NCI-H69 (cell line): ENCODE measurements at regions not wholly inside any gene's neighbourhood (a gene's known extent, or its start where the extent isn't known, plus 50 kb on each side); places are given as distances from the start of the nearest gene placed in this dataset.
"Not testable (repeated sequence)": the region's sequence is repeated elsewhere in the genome, so short reads cannot be mapped to it uniquely, and the experiment has no call there.

Experiments
- DNase-seq: peaks from one replicate; lab custom pipeline; 2025; lab: John Stamatoyannopoulos, UW

DNA sequence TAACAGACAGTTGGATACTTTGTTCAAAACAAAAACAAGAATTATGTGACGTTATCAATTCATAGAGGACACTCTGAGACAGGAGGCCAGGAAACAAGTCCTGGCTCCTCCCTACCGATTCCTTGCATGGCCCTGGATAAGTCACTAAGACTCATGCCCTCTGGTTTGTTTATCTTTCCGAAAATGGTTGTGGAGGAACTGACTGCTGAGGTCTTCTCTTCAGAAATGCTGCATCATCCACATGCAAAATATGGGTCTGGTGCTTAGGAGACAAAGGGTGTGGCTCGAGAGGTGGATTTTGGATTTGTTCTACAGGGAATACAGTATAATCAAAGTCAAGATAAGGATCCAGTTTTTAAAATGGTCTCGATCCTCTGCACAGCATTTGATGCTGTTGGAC lies 130.9 kb downstream of the RELL1 start:
- no peak for DNase-seq

DNA sequence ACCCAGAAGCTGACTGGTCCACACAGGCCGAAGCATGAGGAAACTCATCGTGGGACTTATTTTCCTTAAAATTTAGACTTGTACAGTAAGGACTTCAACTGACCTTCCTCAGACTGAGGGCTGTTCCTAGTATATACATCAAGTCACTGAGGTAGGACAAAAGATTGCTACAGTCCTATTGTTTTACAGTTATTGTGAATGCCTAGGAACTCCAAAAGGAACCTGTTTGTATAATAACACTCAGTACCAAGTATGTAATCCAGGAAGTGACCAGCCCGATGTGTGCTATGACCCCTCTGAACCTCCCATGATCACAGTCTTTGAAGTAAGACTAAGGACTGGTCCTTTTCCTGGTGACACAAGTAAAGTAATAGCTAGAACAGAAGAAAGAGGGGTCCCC lies 136.3 kb downstream of the RELL1 start:
- not testable (repeated sequence) for DNase-seq

DNA sequence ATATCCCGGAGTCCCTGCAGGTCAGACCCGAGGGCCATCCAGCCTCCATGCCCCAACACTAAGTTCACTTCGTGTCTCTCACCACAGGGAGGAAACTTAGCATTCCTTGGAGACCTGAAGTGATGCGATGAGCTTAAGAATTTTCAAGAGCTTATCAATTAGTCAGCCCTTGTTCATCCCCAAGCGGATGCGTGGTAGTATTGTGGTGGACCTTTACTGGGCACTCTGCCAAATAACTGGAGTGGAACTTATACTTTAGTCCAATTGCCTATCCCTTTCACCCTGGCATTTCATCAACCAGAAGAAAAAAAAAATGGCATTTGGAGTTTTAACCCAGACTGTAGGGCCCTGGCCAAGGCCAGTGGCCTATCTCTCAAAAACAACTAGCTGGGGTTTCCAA lies 137.1 kb downstream of the RELL1 start:
- no peak for DNase-seq

DNA sequence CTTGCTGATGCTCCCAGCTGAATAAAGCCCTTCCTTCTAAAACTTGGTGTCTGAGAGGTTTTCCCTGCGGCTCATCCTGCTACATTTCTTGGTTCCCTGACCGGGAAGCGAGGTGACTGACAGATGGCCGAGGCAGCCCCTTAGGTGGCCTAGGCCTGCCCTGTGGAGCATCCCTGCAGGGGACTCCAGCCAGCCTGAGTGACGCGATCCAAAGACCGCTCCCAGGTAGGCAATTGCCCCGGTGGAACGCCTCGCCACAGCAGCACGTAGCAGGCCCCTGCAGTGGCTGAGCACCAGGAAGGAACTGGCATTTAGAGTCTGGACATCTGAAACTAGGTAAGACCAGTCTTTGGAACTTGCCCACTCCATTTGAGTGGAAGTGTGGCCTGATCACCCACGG lies 139.6 kb downstream of the RELL1 start:
- no peak for DNase-seq

DNA sequence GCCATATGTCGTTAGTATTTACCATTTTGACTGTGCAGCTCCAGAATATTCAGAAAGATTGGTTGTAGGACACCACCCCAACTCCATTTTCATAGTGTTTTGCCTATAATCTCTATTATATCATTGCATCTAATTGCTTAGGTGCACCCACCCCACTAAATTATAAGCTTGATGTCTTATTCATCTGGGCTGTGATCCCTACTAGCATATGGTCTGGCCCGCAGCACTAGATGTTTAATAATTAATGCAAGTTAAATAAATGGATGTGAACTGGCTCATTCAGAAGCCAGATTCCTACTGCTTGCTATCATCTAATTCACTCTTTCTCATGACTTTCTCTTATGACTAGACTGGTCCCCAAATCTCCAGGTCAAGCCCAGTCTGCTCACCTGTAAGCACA lies 143.5 kb downstream of the RELL1 start:
- peak; percentile 45 for DNase-seq

DNA sequence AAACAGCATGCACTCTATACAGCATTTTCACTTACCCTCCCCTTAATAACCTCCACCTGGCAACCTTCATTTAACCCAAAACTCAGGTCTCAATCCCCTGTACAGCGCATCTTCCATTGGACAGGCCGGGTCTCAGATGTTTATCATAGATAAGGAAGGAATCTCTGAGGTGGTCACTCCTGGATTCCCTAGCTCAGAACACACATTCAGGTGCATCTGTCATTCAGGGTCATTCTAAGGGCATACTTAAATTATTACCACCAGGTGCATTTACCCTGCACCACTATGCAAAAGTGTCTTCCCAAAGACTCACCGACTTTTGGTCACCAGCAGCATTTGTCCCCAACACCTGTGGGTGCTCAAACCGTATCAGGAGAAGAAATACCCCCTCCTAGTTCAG lies 144.2 kb downstream of the RELL1 start:
- no peak for DNase-seq

DNA sequence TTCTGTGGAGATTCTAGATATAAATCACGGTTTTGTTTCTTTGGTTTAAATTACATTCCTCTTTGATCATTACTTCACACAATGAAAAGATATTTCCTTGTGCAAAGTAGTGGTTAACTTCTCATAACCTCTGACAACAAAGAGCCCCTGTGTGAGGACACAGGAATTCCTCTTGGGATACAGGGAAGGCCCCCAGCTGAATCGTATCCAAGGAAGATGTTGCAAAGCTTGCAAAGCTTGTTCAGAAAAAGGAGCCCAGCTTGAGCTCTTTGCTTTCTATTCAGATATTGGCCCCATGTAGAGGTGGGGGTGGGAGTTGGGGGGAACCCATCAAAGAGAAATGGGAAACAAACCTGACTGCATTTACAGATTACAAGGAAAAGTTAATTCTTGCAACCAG lies 145.7 kb downstream of the RELL1 start:
- DNase-seq, result no peak

DNA sequence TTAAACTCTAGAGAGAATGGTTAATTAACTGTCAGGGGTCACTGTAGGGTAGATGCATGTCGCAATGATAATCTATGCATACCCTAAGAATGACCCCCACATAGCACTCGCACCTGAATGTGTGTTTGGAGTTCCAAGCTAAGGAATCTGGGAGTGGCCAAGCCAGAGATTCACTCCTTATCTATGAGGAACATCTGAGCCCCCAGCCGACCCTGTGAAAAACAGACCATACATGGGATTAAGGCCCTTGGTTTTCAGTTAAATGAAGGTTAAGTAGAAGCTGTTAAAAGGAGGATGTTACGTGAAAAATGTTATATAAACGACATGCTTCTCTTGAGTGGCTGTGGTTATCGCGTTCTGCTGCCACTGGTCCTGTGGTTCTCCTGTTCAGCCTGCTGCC lies 147.2 kb downstream of the RELL1 start:
- no peak for DNase-seq

DNA sequence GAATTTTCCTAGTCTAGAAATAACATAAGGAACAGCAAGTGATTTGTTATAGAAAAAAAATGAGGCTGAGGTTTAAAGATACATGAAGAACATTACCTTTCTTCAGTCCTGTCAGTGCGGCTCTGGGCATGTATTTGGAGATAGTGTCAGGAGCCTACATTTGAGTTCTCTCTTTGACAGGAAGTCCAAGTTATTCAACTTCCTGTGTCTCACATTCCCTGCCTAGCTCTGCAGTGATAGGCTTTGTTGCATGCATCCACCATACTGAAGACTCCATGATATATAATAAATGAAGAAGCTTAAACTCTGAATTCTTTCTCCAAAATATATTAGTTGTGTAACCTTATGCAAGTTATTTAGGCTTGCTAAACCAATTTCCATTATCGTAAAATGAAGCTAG lies 148.7 kb downstream of the RELL1 start:
- no peak for DNase-seq

DNA sequence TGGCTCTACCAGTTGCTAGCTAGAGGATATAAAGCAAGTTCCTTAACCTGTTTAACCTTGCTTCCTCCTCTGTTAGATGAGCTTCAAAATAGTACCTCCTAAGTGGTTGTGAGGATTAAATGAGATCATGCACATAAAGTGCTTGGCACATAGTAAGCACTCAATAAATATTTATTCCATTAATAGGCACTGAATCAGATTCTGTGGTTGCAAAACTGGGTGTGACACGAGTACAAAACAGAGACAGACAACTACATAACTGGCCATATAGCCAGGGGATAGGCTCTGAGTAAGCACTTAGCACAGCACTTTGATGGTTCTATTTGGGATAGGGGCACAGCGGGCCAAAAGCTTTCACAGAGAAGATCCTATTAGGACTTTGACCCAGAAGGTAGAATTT lies 150.3 kb downstream of the RELL1 start:
- no peak for DNase-seq

DNA sequence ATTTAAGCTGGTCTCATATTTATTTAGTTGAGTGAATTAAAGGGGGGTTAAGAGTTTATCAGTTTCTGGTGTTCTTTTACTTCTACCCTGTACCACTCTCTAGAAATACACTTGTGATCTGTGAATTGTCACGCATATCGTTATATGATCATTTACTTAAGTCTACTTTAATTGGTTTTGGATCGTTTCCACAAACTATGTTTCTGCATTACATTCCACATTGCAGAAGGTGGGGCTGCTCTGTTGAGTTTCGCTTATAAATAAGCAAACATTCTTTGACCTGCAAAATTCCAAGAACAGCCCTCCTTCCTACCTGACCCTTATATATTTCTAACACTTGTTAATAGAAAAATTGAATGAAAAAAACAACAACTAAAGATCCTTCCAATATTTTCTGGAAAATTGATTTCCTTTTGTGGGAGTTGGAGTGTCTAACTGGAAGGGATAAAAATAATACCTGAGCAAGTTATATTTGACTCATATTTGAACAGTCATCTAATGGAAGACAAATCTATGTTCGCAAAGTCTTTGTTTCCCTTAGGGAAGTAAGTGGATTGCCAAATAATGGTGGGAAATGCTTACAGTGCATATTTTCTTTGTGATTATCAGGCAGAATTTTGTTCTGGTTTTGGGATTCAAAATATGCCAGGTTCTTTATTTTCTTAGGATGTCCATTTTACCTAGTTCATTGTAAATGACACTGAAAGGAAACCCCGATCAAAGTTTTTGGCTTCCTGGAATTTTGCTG lies 152.7 kb downstream of the RELL1 start:
- peak; percentile 17 for DNase-seq

DNA sequence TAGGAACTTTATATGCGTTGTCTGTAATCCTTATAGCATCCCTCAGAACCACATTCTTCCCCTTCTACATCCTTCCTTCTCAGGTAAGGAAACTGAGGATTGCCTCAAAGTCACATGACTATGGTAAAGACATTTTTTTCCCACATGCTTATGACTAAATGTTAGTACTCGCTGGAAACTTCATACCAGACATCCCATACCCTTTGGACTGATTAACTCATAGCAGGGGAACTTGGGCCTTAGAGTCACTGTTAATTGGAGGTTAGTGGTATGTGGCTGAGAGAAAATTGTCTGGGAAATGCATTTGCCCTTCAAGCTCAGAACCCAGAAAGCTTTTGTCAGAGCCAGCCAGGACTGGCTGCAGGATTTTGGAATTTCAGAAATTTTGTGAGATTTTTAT lies 155.0 kb downstream of the RELL1 start:
- DNase-seq, result no peak

DNA sequence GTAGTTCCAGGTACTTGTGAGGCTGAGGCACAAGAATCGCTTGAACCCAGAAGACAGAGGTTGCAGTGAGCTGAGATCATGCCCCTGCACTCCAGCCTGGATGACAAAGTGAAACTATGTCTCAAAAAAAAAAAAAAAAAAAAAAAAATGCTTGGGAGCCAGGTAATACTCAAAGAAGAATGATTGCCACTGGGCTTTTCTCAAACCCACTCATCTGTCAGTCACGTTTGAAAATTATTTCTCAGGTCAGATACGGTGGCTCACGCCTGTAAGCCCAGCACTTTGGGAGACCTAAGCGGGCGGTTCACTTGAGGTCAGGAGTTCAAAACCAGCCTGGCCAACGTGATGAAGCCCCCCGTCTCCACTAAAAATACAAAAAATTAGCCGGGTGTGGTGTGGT lies 155.7 kb downstream of the RELL1 start:
- DNase-seq, result no peak

DNA sequence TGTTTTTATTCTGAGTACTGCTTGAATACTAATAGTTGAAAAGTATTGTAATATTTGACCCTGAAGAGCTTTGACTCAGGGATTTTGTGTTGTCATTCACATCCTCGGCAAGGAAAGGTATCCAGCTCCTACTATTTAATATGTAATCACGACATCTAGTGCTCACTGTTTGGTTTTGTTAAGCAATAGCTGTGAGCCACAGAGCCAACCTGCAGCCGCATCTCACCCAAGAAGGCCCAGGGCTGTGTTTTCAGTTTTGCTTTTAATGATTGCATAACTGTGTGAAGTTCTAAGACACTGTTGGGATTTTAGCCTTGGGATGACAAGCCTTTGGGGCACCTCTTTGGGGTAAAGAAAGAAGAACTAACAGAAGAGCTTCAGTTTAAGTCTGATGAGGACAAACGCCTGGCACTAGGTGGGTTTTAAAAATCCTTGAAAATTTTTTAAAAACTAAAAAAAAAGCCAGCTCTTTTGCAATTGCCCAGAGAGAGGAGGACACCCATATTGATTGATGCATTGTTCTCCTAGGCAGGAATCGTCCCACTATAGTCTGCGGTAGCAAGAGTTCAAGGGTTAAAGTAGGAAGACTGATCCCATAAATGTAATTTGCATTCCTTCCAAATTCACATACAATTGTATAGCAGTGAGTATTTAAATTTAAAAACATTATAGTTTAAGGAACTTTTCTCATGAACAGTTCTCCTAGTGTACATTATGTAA lies 157.8 kb downstream of the RELL1 start:
- DNase-seq, result no peak

DNA sequence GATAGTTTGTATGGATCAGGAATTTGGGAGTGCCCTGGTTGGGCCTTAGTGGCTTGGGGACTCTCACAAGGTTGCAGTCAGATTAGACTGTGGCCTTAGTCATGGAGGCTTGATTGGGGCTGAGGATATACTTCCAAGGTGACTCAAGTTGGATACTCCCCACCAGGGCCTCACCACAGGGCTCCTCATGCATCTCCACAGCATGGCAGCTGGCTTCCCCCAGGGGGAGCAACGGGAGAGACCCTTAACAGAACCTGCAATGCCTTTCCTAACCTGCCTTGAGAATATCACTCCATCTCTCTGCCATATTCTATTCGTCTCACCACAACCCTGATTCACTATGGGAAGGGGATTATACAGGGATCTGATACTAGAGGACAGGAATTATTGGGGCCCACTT lies 161.9 kb downstream of the RELL1 start:
- DNase-seq, result no peak

DNA sequence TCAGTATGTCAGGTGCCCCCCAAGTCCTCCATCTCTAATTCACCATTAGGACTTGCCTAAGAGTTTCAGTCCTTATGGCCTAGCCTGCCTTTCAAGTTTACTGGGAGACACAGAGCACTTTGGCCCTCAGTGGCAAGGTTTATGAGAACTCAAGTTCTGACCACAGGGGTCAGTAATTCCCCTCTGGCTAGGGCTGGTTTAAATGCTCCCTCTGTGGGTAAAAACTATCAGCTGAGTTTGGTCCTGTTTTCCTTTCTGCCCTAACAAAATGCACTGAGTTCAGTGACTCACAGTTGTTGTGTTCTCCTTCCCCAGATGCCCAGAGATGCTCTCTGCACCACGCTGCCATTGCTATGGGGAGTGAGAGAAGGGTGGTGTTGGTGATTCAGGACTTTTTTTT lies 163.2 kb downstream of the RELL1 start:
- no peak for DNase-seq

DNA sequence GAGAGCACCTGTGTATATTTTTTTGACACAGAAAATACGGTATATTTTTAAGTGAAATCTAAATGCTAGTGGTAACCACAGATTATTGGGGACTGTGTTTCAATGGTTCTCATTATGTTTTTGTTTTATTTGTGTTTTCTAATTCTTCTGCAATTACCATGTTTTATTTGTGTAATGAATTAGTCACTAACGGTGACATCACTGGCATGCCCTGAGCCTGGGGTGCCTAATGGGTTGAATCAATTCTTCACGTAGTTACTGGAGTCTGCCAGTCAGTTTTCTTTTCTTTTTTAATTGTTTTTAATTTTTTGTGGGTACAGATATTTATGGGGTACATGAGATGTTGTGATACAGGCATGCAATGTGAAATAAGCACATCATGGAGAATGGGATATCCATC lies 168.8 kb downstream of the RELL1 start:
- peak; percentile 0 for DNase-seq

DNA sequence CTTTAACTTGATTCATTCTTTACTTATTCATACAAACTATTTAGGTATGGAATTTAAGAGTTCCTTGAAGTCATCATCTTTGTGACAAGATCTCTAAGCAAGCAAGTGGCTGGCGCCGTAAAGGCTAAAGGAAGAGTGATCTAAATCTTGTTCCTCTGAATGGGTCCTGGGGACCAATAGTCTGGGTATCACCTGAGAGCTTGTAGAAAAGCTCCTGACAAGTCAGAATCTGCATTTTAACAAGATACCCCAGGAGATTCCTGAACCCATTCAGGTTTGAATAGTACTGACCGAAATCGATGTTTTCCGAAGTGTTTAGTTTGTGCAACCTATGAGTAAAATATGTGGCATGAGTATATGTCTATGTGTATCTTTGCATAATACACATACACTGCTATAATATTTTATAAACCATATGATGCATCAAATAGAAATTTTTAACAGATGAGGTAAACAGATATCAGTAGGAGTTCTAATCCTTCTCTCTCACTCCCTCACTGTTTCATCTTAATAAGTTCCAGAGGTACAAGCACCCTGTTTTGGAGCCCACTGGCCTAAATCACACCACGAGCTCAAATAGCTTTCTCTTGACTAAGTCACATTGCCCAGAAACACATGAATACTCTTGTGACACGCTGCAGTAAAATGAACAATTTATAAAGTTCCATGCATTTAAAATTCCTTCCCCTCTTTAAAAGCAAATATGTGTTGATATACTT lies 170.0 kb downstream of the RELL1 start:
- no peak for DNase-seq

DNA sequence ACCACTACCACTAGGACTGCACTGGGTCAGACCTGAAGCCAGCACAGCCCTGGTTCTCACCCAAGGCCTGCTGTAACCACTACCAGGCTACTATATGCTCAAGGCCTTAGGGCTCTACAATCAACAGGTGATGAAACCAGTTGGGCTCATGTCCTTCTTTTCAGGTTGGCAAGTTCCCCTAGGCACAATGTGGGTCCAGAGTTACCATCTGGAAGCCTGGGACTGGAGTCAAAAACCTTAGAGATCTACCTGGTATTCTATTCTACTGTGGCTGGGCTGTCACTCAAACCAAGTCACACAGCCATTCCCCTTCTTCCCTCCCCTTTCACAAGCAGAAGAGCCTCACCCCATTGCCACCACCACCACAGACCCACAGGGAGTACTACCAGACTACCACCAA lies 175.6 kb downstream of the RELL1 start:
- no peak for DNase-seq

DNA sequence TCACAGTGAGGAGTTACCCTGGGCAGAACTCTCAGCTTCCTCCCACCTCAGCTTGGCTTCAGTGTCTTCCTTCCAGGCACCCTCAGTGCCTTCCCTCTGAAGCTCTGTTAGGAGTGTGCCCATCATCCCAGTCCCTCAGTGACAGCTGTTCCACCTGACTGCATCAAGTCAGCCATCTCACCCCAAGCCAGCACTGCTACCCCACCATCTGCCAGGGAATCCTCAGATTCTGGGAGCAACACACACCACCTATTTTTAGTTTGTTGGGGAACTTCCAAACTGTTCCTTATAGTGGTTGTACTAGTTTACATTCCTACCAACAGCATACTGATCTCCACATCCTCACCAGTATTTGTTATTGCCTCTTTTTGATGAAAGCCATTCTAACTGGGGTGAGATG lies 182.9 kb downstream of the RELL1 start:
- no peak for DNase-seq

DNA sequence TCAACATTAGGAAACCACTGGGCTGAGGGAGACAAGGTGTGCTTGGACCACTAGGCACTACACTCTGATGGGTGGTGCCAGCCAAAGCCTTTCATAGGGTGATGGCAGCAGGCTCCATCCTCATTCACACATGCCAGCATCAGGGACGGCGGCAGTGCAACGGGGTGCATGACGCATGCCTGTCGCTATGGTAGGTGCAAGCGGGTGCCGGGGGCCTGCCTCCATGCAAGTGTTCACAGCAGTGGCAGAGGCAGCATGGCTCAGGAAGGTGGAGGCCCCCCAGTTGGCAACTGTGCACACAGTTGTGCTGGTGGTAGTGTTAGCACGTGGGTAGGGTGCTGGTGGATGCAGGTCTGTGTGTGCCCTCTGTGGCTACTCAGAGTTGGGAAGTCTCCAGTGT lies 184.1 kb downstream of the RELL1 start:
- no peak for DNase-seq
